Liver (tissue), 8 donors: ENCODE measurements at regions not wholly inside any gene's neighbourhood (a gene's known extent, or its start where the extent isn't known, plus 50 kb on each side); places are given as distances from the start of the nearest gene placed in this dataset.

Experiments used
- DNase-seq: peaks from one replicate; pipeline ENCODE4 v3.0.0-alpha.2; 2017; ENCODE audit warnings: low spot score
- H3K27ac ChIP-seq, 2 donors: one replicate each; pipeline ENCODE4 v1.7.0; 2013; ENCODE audit warnings: inconsistent platforms in 2 of 2, low read length in 2 of 2, control low read depth in 1 of 2, low read depth in 1 of 2, mild to moderate bottlenecking in 1 of 2
- H3K27me3 ChIP-seq, 4 donors: one replicate each; pipeline versions ENCODE4 v1.6.1 to v1.7.0; 2013; ENCODE audit warnings: low read length in 3 of 4, inconsistent platforms in 1 of 4, mild to moderate bottlenecking in 1 of 4, moderate library complexity in 1 of 4; ENCODE audit not compliant: control insufficient read depth in 4 of 4, insufficient read depth in 4 of 4
- H3K36me3 ChIP-seq, 4 donors: one replicate each; pipeline versions ENCODE4 v1.6.1 to v1.7.0; 2013; ENCODE audit warnings: low read length in 3 of 4, mild to moderate bottlenecking in 3 of 4, low read depth in 1 of 4, moderate library complexity in 1 of 4; ENCODE audit not compliant: control insufficient read depth in 4 of 4, insufficient read depth in 3 of 4
- H3K4me1 ChIP-seq, 4 donors: one replicate each; pipeline versions ENCODE4 v1.6.1 to v1.7.0; 2013; ENCODE audit warnings: low read length in 3 of 4, mild to moderate bottlenecking in 3 of 4, moderate library complexity in 1 of 4; ENCODE audit not compliant: control insufficient read depth in 4 of 4, insufficient read depth in 4 of 4
- H3K4me3 ChIP-seq, 3 donors: one replicate each; pipeline versions ENCODE4 v1.6.1 to v1.7.0; 2013; ENCODE audit warnings: low read length in 3 of 3, control low read depth in 1 of 3, low read depth in 1 of 3, mild to moderate bottlenecking in 1 of 3
- H3K9ac ChIP-seq, 2 donors: one replicate each; pipeline ENCODE4 v1.7.0; 2013; ENCODE audit warnings: low read length in 2 of 2, mild to moderate bottlenecking in 2 of 2, moderate library complexity in 2 of 2, control low read depth in 1 of 2, low read depth in 1 of 2
- H3K9me3 ChIP-seq, 4 donors: one replicate each; pipeline versions ENCODE4 v1.6.1 to v1.7.0; 2013; ENCODE audit warnings: low read length in 3 of 4; ENCODE audit not compliant: control insufficient read depth in 4 of 4
- ATF3 ChIP-seq: IDR thresholded peaks from 2 replicates; pipeline ENCODE4 v1.6.1; 2016; ENCODE audit warnings: antibody characterized with exemption
- CTCF ChIP-seq: fragments of 150-350 bp; IDR thresholded peaks from 2 replicates; pipeline ENCODE4 v1.5.1; 2017; ENCODE audit warnings: improper control_type of control experiment, low read depth, low read length; ENCODE audit not compliant: missing input control
- EGR1 ChIP-seq, 2 donors: IDR thresholded peaks; 2 replicates each; pipeline ENCODE4 v1.6.1; 2016 to 2018; ENCODE audit warnings: antibody characterized with exemption in 2 of 2, low read depth in 2 of 2
- FOXA1 ChIP-seq: IDR thresholded peaks from 2 replicates; pipeline ENCODE4 v1.6.1; 2016; ENCODE audit warnings: antibody characterized with exemption
- FOXA2 ChIP-seq: IDR thresholded peaks from 2 replicates; pipeline ENCODE4 v1.6.1; 2016; ENCODE audit warnings: antibody characterized with exemption
- GABPA ChIP-seq, 2 donors: IDR thresholded peaks in 1 of 2; conservative IDR thresholded peaks in 1 of 2; 2 replicates each; pipeline ENCODE4 v1.6.1; 2016; ENCODE audit warnings: antibody characterized with exemption in 2 of 2, mild to moderate bottlenecking in 1 of 2, moderate library complexity in 1 of 2
- HNF4A ChIP-seq, 2 donors: conservative IDR thresholded peaks; 2 replicates each; pipeline ENCODE4 v1.6.1; 2016; ENCODE audit warnings: antibody characterized with exemption in 2 of 2, mild to moderate bottlenecking in 2 of 2
- HNF4G ChIP-seq: IDR thresholded peaks from 2 replicates; pipeline ENCODE4 v1.6.1; 2016; ENCODE audit warnings: antibody characterized with exemption
- JUND ChIP-seq, 2 donors: IDR thresholded peaks; 2 replicates each; pipeline ENCODE4 v1.6.1; 2016; ENCODE audit warnings: antibody characterized with exemption in 2 of 2
- MAX ChIP-seq: IDR thresholded peaks from 2 replicates; pipeline ENCODE4 v1.6.1; 2016; ENCODE audit warnings: antibody characterized with exemption
- NR2F2 ChIP-seq: IDR thresholded peaks from 2 replicates; pipeline ENCODE4 v1.6.1; 2016; ENCODE audit warnings: antibody characterized with exemption
- RAD21 ChIP-seq, 2 donors: IDR thresholded peaks; 2 replicates each; pipeline ENCODE4 v1.6.1; 2016; ENCODE audit warnings: antibody characterized with exemption in 2 of 2, mild to moderate bottlenecking in 2 of 2
- REST ChIP-seq: IDR thresholded peaks from 2 replicates; pipeline ENCODE4 v1.6.1; 2016; ENCODE audit warnings: antibody characterized with exemption, mild to moderate bottlenecking
- RXRA ChIP-seq, 2 donors: IDR thresholded peaks; 2 replicates each; pipeline ENCODE4 v1.6.1; 2017 to 2018; ENCODE audit warnings: antibody characterized with exemption in 2 of 2, mild to moderate bottlenecking in 1 of 2
- SP1 ChIP-seq: IDR thresholded peaks from 2 replicates; pipeline ENCODE4 v1.6.1; 2018; ENCODE audit warnings: antibody characterized with exemption, mild to moderate bottlenecking
- TAF1 ChIP-seq: conservative IDR thresholded peaks from 2 replicates; pipeline ENCODE4 v1.6.1; 2016; ENCODE audit warnings: antibody characterized with exemption, mild to moderate bottlenecking
- YY1 ChIP-seq: IDR thresholded peaks from 2 replicates; pipeline ENCODE4 v1.6.1; 2016; ENCODE audit warnings: antibody characterized with exemption, mild to moderate bottlenecking
- ZBTB33 ChIP-seq: IDR thresholded peaks from 2 replicates; pipeline ENCODE4 v1.6.1; 2016; ENCODE audit warnings: antibody characterized with exemption
- WGBS: extraction: QIAGEN DNeasy Blood & Tissue Kit; methylation state at CpG from one replicate; pipeline ENCODE4 v1.1.7; 2013; 5-methylcytosine and 5-hydroxymethylcytosine counted together
- donor health status: healthy.
- donor health status: healthy.
- donor health status: healthy.
- donor health status: healthy.
- donor health status: healthy.

GRCh38 chr12:68515793-68516192 lies 94.9 kb upstream of the RAP1B start:
- H3K27ac ChIP-seq, result no peak overlapping the region
- no peak for TF ChIP-seq CTCF
- no peak for TF ChIP-seq YY1
- no peak for TF ChIP-seq REST
- no peak for TF ChIP-seq NR2F2
- no peak for TF ChIP-seq HNF4G
- no peak for TF ChIP-seq SP1
- no peak for TF ChIP-seq FOXA2
- no peak for TF ChIP-seq FOXA1
- no peak for TF ChIP-seq JUND (IDR thresholded peaks at IDR 0.05)
- TF ChIP-seq ATF3, result no peak
- no peak for TF ChIP-seq HNF4A (conservative IDR thresholded peaks at IDR 0.05)
- TF ChIP-seq RXRA (IDR thresholded peaks at IDR 0.05), result no peak
- no peak for TF ChIP-seq TAF1
- no peak for TF ChIP-seq GABPA (IDR thresholded peaks at IDR 0.05 in 1 of 2, conservative IDR thresholded peaks at IDR 0.05 in 1 of 2)
- TF ChIP-seq EGR1 (IDR thresholded peaks at IDR 0.05; ENCODE audit: low read depth in 2 of 2), result no peak
- TF ChIP-seq RAD21 (IDR thresholded peaks at IDR 0.05), result no peak
- TF ChIP-seq MAX, result no peak
- no peak for TF ChIP-seq ZBTB33
- WGBS, result 95% methylated on average over 2 of the region's 2 CpGs
- no peaks in the 10 kb centered on the region for H3K36me3 ChIP-seq
- H3K4me3 ChIP-seq, result no peak overlapping the region
- H3K9me3 ChIP-seq, result no peaks in the 10 kb centered on the region
- H3K9ac ChIP-seq, result no peak overlapping the region
- H3K4me1 ChIP-seq, result no peaks in the 10 kb centered on the region
- no peaks in the 10 kb centered on the region for H3K27me3 ChIP-seq
- DNase-seq, result no peak
